Transverse colon (tissue), 3 donors: ENCODE measurements at regions not wholly inside any gene's neighbourhood (a gene's known extent, or its start where the extent isn't known, plus 50 kb on each side); places are given as distances from the start of the nearest gene placed in this dataset.

Experiments used
- EP300 ChIP-seq: sonication (generic); formaldehyde crosslinking; IDR thresholded peaks from one replicate; pipeline ENCODE4 v1.6.1; 2017; ENCODE audit warnings: antibody characterized with exemption, low read depth
- TF ChIP-seq, protein P1 (sequence below), 5 experiments: fragments of 200-600 bp in 3 of 5; fragments of 450-650 bp in 2 of 5; sonication (generic) in 3 of 5; IDR thresholded peaks; 1 replicate in 2 of 5; 2 replicates in 3 of 5; pipeline ENCODE4 v1.5.1; 2016 to 2017; ENCODE audit warnings: antibody characterized with exemption in 5 of 5, inconsistent platforms in 3 of 5, mild to moderate bottlenecking in 2 of 5, moderate library complexity in 1 of 5

DNA sequence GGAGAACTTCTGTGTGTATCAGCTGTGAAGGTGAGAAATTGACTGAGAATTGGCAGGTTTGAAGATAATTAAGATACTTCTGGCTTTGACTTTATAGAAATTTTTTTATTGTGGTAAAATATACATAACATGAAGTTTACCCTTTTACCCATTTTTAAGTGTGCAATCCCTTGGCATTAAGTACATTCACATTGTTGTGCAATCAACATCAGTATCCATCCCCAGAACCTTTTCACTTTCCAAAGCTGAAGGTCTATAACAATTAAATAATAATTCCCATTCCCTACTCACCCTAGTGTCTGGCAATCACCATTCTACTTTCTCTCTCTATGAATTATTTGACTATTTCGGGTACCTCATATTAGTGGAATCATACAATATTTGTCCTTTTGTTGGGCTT, 69.9 kb downstream of the ACTBL2 start:
- TF ChIP-seq, protein P1, sequence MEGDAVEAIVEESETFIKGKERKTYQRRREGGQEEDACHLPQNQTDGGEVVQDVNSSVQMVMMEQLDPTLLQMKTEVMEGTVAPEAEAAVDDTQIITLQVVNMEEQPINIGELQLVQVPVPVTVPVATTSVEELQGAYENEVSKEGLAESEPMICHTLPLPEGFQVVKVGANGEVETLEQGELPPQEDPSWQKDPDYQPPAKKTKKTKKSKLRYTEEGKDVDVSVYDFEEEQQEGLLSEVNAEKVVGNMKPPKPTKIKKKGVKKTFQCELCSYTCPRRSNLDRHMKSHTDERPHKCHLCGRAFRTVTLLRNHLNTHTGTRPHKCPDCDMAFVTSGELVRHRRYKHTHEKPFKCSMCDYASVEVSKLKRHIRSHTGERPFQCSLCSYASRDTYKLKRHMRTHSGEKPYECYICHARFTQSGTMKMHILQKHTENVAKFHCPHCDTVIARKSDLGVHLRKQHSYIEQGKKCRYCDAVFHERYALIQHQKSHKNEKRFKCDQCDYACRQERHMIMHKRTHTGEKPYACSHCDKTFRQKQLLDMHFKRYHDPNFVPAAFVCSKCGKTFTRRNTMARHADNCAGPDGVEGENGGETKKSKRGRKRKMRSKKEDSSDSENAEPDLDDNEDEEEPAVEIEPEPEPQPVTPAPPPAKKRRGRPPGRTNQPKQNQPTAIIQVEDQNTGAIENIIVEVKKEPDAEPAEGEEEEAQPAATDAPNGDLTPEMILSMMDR (IDR thresholded peaks at IDR 0.05): no peak
- TF ChIP-seq EP300: no peak
